ENCODE measurements at regions not wholly inside any gene's neighbourhood (a gene's known extent, or its start where the extent isn't known, plus 50 kb on each side); places are given as distances from the start of the nearest gene placed in this dataset.
"Not testable (repeated sequence)": the region's sequence is repeated elsewhere in the genome, so short reads cannot be mapped to it uniquely, and the experiment has no call there.

GRCh38 chr12:19998411-19998810, 369.9 kb upstream of the PDE3A start:
- Histone ChIP-seq H3K9me3 (ENCODE audit: control insufficient read depth, low read length) (no peaks in the 10 kb centered on the region), H3K9ac (ENCODE audit: low read length) (peak overlapping the region; percentile 45), H3K36me3 (ENCODE audit: control insufficient read depth, insufficient read depth, low read length, severe bottlenecking) (no peaks in the 10 kb centered on the region), H3K4me1 (ENCODE audit: control insufficient read depth, insufficient read depth, low read length) (peaks cover 18% of the 10 kb centered on the region), H3K4me3 (ENCODE audit: low read length) (no peak overlapping the region), H3K27me3 (replicated peaks; ENCODE audit: control insufficient read depth, insufficient read depth, low read length) (no peaks in the 10 kb centered on the region)
- no peak for DNase-seq (ENCODE audit: low read depth)

GRCh38 chr12:19998961-19999804, 369.2 kb upstream of the PDE3A start:
- H3K9ac ChIP-seq (ENCODE audit: low read length) = peak overlapping the region; percentile 45
- no peak overlapping the region for H3K4me3 ChIP-seq (ENCODE audit: low read length)

GRCh38 chr12:19999805-20000138, 368.6 kb upstream of the PDE3A start:
- H3K36me3 ChIP-seq (ENCODE audit: control insufficient read depth, insufficient read depth, low read length, severe bottlenecking) = no peaks in the 10 kb centered on the region
- H3K27me3 ChIP-seq (replicated peaks; ENCODE audit: control insufficient read depth, insufficient read depth, low read length) = no peaks in the 10 kb centered on the region
- no peak overlapping the region for H3K9ac ChIP-seq (ENCODE audit: low read length)
- H3K4me1 ChIP-seq (ENCODE audit: control insufficient read depth, insufficient read depth, low read length) = peaks cover 18% of the 10 kb centered on the region
- no peak overlapping the region for H3K4me3 ChIP-seq (ENCODE audit: low read length)
- no peaks in the 10 kb centered on the region for H3K9me3 ChIP-seq (ENCODE audit: control insufficient read depth, low read length)
- no peak for DNase-seq (ENCODE audit: low read depth)

More at GRCh38 chr12:19998961-19999804, 369.2 kb upstream of the PDE3A start:
- Histone ChIP-seq H3K4me1 (ENCODE audit: control insufficient read depth, insufficient read depth, low read length) (peaks cover 18% of the 10 kb centered on the region), H3K9me3 (ENCODE audit: control insufficient read depth, low read length) (no peaks in the 10 kb centered on the region), H3K27me3 (replicated peaks; ENCODE audit: control insufficient read depth, insufficient read depth, low read length) (no peaks in the 10 kb centered on the region), H3K36me3 (ENCODE audit: control insufficient read depth, insufficient read depth, low read length, severe bottlenecking) (no peaks in the 10 kb centered on the region)
- no peak for DNase-seq (ENCODE audit: low read depth)

- Histone ChIP-seq H3K36me3 (ENCODE audit: control insufficient read depth, insufficient read depth, low read length, severe bottlenecking) (no peaks in the 10 kb centered on the region), H3K4me3 (ENCODE audit: low read length) (no peak overlapping the region)
Measured at GRCh38 chr12:20000229-20000849, 368.0 kb upstream of the PDE3A start.

DNA sequence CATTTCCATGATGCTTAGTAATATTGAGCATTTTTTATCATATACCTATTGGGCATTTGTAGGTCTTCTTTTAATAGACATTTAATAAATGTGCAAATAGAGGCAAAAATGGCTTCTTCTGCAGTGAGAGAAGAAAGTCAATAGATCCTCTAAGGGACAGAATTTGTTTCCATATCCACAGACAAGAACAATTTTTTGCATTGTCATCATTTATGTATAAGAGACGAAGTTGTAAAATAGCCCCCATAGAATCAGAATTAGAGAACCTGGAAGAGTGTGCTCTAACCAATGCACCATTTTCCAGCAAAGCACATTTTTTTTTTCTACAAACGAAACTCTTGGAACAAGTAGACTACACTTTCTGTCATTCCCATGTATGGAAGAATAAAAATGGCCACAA, 365.1 kb upstream of the PDE3A start:
- Histone ChIP-seq H3K4me1 (ENCODE audit: control insufficient read depth, insufficient read depth, low read length) (peaks cover 21% of the 10 kb centered on the region), H3K4me3 (ENCODE audit: low read length) (no peak overlapping the region), H3K36me3 (ENCODE audit: control insufficient read depth, insufficient read depth, low read length, severe bottlenecking) (no peaks in the 10 kb centered on the region), H3K9ac (ENCODE audit: low read length) (no peak overlapping the region), H3K9me3 (ENCODE audit: control insufficient read depth, low read length) (no peaks in the 10 kb centered on the region), H3K27me3 (replicated peaks; ENCODE audit: control insufficient read depth, insufficient read depth, low read length) (no peaks in the 10 kb centered on the region)
- no peak for DNase-seq (ENCODE audit: low read depth)

More at GRCh38 chr12:20000229-20000849, 368.0 kb upstream of the PDE3A start:
- no peak for DNase-seq (ENCODE audit: low read depth)
- H3K4me1 ChIP-seq (ENCODE audit: control insufficient read depth, insufficient read depth, low read length) = peaks cover 18% of the 10 kb centered on the region
- H3K27me3 ChIP-seq (replicated peaks; ENCODE audit: control insufficient read depth, insufficient read depth, low read length) = no peaks in the 10 kb centered on the region
- no peaks in the 10 kb centered on the region for H3K9me3 ChIP-seq (ENCODE audit: control insufficient read depth, low read length)
- H3K9ac ChIP-seq (ENCODE audit: low read length) = no peak overlapping the region

DNA sequence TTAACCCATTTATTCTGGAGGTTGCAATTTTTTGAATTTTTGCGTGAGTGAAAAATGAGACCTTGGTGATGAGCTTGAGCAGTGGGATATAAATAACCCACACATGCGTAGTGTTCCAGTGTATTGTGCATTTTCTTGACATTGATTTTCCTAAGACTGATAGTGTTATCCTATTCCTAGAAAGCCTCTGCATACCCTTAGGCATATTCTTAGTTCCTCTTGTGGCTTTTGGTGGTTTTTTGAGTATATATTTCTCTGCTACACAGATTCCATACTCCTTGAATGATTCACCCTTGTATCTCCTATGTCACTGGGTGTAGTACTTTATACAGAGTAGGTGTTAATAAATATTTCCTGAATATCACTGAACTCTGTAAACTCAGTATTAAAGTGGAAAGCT, 363.4 kb upstream of the PDE3A start:
- H3K4me3 ChIP-seq (ENCODE audit: low read length) = no peak overlapping the region

GRCh38 chr12:20006871-20007730, 361.2 kb upstream of the PDE3A start:
- Histone ChIP-seq H3K4me1 (ENCODE audit: control insufficient read depth, insufficient read depth, low read length) (peaks cover 9% of the 10 kb centered on the region), H3K4me3 (ENCODE audit: low read length) (no peak overlapping the region), H3K36me3 (ENCODE audit: control insufficient read depth, insufficient read depth, low read length, severe bottlenecking) (no peaks in the 10 kb centered on the region), H3K9ac (ENCODE audit: low read length) (no peak overlapping the region), H3K9me3 (ENCODE audit: control insufficient read depth, low read length) (no peaks in the 10 kb centered on the region), H3K27me3 (replicated peaks; ENCODE audit: control insufficient read depth, insufficient read depth, low read length) (no peaks in the 10 kb centered on the region)
- peak; percentile 91 for DNase-seq (ENCODE audit: low read depth)

More for the DNA sequence above, 363.4 kb upstream of the PDE3A start:
- Histone ChIP-seq H3K4me1 (ENCODE audit: control insufficient read depth, insufficient read depth, low read length) (peaks cover 9% of the 10 kb centered on the region), H3K36me3 (ENCODE audit: control insufficient read depth, insufficient read depth, low read length, severe bottlenecking) (no peaks in the 10 kb centered on the region), H3K27me3 (replicated peaks; ENCODE audit: control insufficient read depth, insufficient read depth, low read length) (no peaks in the 10 kb centered on the region), H3K9me3 (ENCODE audit: control insufficient read depth, low read length) (no peaks in the 10 kb centered on the region), H3K9ac (ENCODE audit: low read length) (no peak overlapping the region)
- peak; percentile 34 for DNase-seq (ENCODE audit: low read depth)

GRCh38 chr12:20009965-20010364, 358.4 kb upstream of the PDE3A start:
- H3K36me3 ChIP-seq (ENCODE audit: control insufficient read depth, insufficient read depth, low read length, severe bottlenecking); H3K27me3 ChIP-seq (replicated peaks; ENCODE audit: control insufficient read depth, insufficient read depth, low read length); H3K9ac ChIP-seq (ENCODE audit: low read length); H3K4me1 ChIP-seq (ENCODE audit: control insufficient read depth, insufficient read depth, low read length); DNase-seq (ENCODE audit: low read depth); H3K9me3 ChIP-seq (ENCODE audit: control insufficient read depth, low read length); H3K4me3 ChIP-seq (ENCODE audit: low read length): not testable (repeated sequence)

DNA sequence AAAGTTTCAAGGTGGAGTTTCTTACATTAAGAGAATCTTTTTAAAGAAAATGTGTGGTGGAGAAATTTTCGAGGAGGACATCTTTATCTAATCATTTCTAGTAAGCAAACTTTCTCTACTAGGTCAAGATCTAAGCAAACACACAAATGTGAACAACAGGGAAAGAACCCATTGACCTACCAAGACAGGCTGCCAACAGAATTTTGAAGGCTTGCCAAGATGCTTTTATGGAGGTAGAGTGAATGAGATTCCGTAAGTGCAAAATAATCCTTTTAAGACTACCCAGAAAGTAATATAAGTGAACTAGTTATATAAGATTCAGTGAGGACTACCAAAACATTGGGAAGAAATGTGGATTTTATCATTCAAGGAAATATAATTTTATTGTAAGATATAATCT, 357.1 kb upstream of the PDE3A start:
- Histone ChIP-seq H3K36me3 (ENCODE audit: control insufficient read depth, insufficient read depth, low read length, severe bottlenecking) (no peaks in the 10 kb centered on the region), H3K4me1 (ENCODE audit: control insufficient read depth, insufficient read depth, low read length) (peaks cover 9% of the 10 kb centered on the region), H3K27me3 (replicated peaks; ENCODE audit: control insufficient read depth, insufficient read depth, low read length) (no peaks in the 10 kb centered on the region), H3K4me3 (ENCODE audit: low read length) (no peak overlapping the region), H3K9ac (ENCODE audit: low read length) (no peak overlapping the region), H3K9me3 (ENCODE audit: control insufficient read depth, low read length) (no peaks in the 10 kb centered on the region)
- DNase-seq (ENCODE audit: low read depth) = no peak

- Histone ChIP-seq H3K27me3 (replicated peaks; ENCODE audit: control insufficient read depth, insufficient read depth, low read length) (no peaks in the 10 kb centered on the region), H3K9ac (ENCODE audit: low read length) (no peak overlapping the region), H3K9me3 (ENCODE audit: control insufficient read depth, low read length) (no peaks in the 10 kb centered on the region), H3K4me1 (ENCODE audit: control insufficient read depth, insufficient read depth, low read length) (no peaks in the 10 kb centered on the region), H3K36me3 (ENCODE audit: control insufficient read depth, insufficient read depth, low read length, severe bottlenecking) (no peaks in the 10 kb centered on the region), H3K4me3 (ENCODE audit: low read length) (no peak overlapping the region)
- DNase-seq (ENCODE audit: low read depth) = no peak
Measured at GRCh38 chr12:20017802-20018201, 350.5 kb upstream of the PDE3A start.

DNA sequence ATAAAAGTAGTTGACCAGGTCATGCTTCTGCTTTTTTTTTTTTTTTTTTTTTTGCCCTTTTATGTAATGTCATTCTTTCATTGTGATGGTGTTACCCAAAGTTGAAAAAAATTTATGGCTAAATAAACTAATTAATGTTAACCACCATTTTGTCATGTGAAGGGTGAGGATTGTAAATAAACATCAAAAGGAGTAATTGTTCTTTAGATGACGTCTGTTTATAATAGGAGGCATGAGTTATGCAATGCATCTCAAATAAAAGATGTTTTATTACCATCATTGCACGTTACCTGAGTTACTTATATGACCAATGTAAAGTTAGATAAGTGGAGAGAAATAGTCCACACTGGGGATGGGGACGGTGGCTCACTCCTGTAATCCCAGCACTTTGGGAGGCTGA, 349.9 kb upstream of the PDE3A start:
- no peaks in the 10 kb centered on the region for H3K27me3 ChIP-seq (replicated peaks; ENCODE audit: control insufficient read depth, insufficient read depth, low read length)
- no peak overlapping the region for H3K4me3 ChIP-seq (ENCODE audit: low read length)
- no peaks in the 10 kb centered on the region for H3K9me3 ChIP-seq (ENCODE audit: control insufficient read depth, low read length)
- H3K4me1 ChIP-seq (ENCODE audit: control insufficient read depth, insufficient read depth, low read length) = no peaks in the 10 kb centered on the region
- no peak overlapping the region for H3K9ac ChIP-seq (ENCODE audit: low read length)
- H3K36me3 ChIP-seq (ENCODE audit: control insufficient read depth, insufficient read depth, low read length, severe bottlenecking) = no peaks in the 10 kb centered on the region
- no peak for DNase-seq (ENCODE audit: low read depth)
